ENCODE measurements at regions not wholly inside any gene's neighbourhood (a gene's known extent, or its start where the extent isn't known, plus 50 kb on each side); places are given as distances from the start of the nearest gene placed in this dataset.

GRCh38 chr3:107987036-107987939 is 103.5 kb downstream of the CD47 start:
- H3K27ac Mint-ChIP-seq, result no peak overlapping the region
- TF ChIP-seq, protein P1, sequence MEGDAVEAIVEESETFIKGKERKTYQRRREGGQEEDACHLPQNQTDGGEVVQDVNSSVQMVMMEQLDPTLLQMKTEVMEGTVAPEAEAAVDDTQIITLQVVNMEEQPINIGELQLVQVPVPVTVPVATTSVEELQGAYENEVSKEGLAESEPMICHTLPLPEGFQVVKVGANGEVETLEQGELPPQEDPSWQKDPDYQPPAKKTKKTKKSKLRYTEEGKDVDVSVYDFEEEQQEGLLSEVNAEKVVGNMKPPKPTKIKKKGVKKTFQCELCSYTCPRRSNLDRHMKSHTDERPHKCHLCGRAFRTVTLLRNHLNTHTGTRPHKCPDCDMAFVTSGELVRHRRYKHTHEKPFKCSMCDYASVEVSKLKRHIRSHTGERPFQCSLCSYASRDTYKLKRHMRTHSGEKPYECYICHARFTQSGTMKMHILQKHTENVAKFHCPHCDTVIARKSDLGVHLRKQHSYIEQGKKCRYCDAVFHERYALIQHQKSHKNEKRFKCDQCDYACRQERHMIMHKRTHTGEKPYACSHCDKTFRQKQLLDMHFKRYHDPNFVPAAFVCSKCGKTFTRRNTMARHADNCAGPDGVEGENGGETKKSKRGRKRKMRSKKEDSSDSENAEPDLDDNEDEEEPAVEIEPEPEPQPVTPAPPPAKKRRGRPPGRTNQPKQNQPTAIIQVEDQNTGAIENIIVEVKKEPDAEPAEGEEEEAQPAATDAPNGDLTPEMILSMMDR (IDR thresholded peaks at IDR 0.05), result no peak
- no peak overlapping the region for H3K4me3 Mint-ChIP-seq
- DNase-seq, result no peak
- peaks cover 3% of the 10 kb centered on the region for H3K27me3 Mint-ChIP-seq (ENCODE audit: low read depth, poor library complexity)
- H3K9me3 Mint-ChIP-seq, result no peaks in the 10 kb centered on the region
- no peaks in the 10 kb centered on the region for H3K4me1 Mint-ChIP-seq
- H3K36me3 Mint-ChIP-seq (ENCODE audit: low read depth), result no peaks in the 10 kb centered on the region

DNA sequence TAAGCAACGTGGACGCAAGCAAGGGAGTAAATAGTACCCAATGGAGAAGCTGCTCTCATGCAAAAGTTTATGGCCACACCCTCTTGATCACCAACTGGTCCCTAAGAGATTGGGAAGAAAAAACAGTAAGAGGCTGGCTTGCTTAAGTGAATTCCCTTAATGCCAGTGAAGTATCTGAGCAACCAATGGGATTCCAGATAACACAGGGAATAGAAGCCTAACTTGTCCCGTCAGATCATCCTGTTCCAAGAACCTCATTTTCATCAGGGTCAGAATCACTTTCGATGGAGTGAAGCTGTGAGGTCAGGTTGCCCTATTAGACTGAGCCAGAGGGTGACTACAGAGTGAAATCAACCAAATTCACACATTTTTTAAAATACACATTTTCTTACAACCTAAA is 104.3 kb downstream of the CD47 start:
- TF ChIP-seq, protein P1 (IDR thresholded peaks at IDR 0.05), result no peak
- Mint-ChIP-seq H3K4me3 (no peak overlapping the region), H3K27ac (no peak overlapping the region), H3K4me1 (peaks cover 8% of the 10 kb centered on the region), H3K9me3 (no peaks in the 10 kb centered on the region), H3K36me3 (ENCODE audit: low read depth) (no peaks in the 10 kb centered on the region), H3K27me3 (ENCODE audit: low read depth, poor library complexity) (peaks cover 3% of the 10 kb centered on the region)
- DNase-seq, result no peak

- H3K36me3 Mint-ChIP-seq (ENCODE audit: low read depth), result no peaks in the 10 kb centered on the region
- no peak for DNase-seq
- TF ChIP-seq, protein P1 (IDR thresholded peaks at IDR 0.05), result no peak
- peaks cover 10% of the 10 kb centered on the region for H3K4me1 Mint-ChIP-seq
- peaks cover 3% of the 10 kb centered on the region for H3K27me3 Mint-ChIP-seq (ENCODE audit: low read depth, poor library complexity)
- no peaks in the 10 kb centered on the region for H3K9me3 Mint-ChIP-seq
- no peak overlapping the region for H3K27ac Mint-ChIP-seq
- H3K4me3 Mint-ChIP-seq, result no peak overlapping the region
These were observed 105.3 kb downstream of the CD47 start for GRCh38 chr3:107985496-107985895.

GRCh38 chr3:107983247-107983646 is 107.6 kb downstream of the CD47 start:
- H3K36me3 Mint-ChIP-seq (ENCODE audit: low read depth), result no peaks in the 10 kb centered on the region
- H3K4me3 Mint-ChIP-seq, result no peak overlapping the region
- H3K9me3 Mint-ChIP-seq, result no peaks in the 10 kb centered on the region
- peaks cover 19% of the 10 kb centered on the region for H3K4me1 Mint-ChIP-seq
- no peak for DNase-seq
- H3K27ac Mint-ChIP-seq, result no peak overlapping the region
- peaks cover under 1% of the 10 kb centered on the region for H3K27me3 Mint-ChIP-seq (ENCODE audit: low read depth, poor library complexity)
- TF ChIP-seq, protein P1 (IDR thresholded peaks at IDR 0.05), result no peak

DNA sequence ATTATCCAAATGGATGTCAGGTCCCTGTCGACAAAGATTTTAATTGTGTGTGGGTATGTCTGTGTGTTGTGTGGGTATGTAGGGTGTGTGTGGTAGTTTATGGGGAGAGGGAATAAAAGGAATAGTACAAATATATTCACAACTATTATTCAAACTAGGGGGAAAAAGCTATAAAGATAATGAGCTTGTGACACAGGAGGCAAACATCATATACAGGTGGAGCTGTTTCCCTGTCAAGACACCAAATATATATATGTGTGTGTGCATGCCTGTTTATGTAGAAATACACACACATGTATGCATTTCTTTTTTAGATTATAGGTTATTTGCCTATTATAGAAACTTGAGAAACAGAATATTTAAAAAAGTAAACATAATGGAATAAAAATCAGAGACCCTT is 108.7 kb downstream of the CD47 start:
- Mint-ChIP-seq H3K9me3 (no peaks in the 10 kb centered on the region), H3K36me3 (ENCODE audit: low read depth) (no peaks in the 10 kb centered on the region), H3K27ac (no peak overlapping the region), H3K4me3 (no peak overlapping the region), H3K27me3 (ENCODE audit: low read depth, poor library complexity) (peaks cover 3% of the 10 kb centered on the region), H3K4me1 (peaks cover 29% of the 10 kb centered on the region)
- DNase-seq, result no peak
- TF ChIP-seq, protein P1 (IDR thresholded peaks at IDR 0.05), result no peak

Measured in nephron progenitor cell (in vitro differentiated cells).